ENCODE measurements at regions not wholly inside any gene's neighbourhood (a gene's known extent, or its start where the extent isn't known, plus 50 kb on each side); places are given as distances from the start of the nearest gene placed in this dataset.

DNA sequence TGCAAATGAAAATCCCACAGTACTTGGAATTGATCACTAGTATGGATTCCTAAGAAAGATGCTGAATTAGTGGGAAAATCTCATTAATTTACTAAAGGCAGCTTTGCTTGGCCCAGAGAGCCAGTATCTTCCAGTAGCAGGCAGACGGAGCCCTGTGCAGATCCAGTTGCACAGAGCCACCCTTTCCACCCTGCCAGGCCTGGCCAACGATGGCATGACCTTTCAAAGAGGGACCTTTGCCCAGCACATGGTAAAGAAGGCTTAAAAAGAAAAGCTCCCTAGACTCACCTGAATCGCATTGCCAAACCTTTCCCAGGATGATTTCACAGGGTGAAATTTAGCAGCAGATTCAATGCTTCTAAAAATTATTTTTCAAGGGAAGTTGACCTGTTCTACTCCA is 170.5 kb upstream of the CAMK1G start:
- TF ChIP-seq EP300 (IDR thresholded peaks at IDR 0.05) (no peak), POLR2AphosphoS5 (IDR thresholded peaks at IDR 0.05) (no peak)
- TF ChIP-seq, protein P1, sequence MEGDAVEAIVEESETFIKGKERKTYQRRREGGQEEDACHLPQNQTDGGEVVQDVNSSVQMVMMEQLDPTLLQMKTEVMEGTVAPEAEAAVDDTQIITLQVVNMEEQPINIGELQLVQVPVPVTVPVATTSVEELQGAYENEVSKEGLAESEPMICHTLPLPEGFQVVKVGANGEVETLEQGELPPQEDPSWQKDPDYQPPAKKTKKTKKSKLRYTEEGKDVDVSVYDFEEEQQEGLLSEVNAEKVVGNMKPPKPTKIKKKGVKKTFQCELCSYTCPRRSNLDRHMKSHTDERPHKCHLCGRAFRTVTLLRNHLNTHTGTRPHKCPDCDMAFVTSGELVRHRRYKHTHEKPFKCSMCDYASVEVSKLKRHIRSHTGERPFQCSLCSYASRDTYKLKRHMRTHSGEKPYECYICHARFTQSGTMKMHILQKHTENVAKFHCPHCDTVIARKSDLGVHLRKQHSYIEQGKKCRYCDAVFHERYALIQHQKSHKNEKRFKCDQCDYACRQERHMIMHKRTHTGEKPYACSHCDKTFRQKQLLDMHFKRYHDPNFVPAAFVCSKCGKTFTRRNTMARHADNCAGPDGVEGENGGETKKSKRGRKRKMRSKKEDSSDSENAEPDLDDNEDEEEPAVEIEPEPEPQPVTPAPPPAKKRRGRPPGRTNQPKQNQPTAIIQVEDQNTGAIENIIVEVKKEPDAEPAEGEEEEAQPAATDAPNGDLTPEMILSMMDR (IDR thresholded peaks at IDR 0.05): no peak
